Dedifferentiated amniotic fluid mesenchymal stem cell (primary cell): ENCODE measurements at regions not wholly inside any gene's neighbourhood (a gene's known extent, or its start where the extent isn't known, plus 50 kb on each side); places are given as distances from the start of the nearest gene placed in this dataset.
A peak's percentile ranks its signal among the peaks of the same experiment; 100 is the strongest.
"Not testable (repeated sequence)": the region's sequence is repeated elsewhere in the genome, so short reads cannot be mapped to it uniquely, and the experiment has no call there.

Source experiments
- DNase-seq: peaks from one replicate; pipeline ENCODE4 v3.0.0-alpha.2; 2016; ENCODE audit errors: extremely low spot score

DNA sequence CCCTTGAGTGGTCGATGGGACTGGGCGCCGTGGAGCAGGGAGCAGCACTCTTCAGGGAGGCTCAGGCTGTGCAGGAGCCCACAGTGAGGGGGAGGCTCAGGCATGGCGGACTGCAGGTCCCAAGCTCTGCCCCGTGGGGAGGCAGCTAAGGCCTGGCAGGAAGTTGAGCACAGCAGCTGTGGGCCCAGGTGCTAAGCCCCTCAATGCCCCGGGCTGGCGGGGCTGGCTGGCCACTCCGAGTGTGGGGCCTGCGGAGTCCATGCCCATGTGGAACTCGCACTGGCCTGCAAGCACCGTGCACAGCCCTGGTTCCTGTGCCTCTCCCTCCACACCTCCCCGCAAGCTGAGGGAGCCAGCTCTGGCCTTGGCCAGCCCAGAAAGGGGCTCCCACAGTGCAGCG is 948.4 kb upstream of the EYS start:
- DNase-seq = no peak

DNA sequence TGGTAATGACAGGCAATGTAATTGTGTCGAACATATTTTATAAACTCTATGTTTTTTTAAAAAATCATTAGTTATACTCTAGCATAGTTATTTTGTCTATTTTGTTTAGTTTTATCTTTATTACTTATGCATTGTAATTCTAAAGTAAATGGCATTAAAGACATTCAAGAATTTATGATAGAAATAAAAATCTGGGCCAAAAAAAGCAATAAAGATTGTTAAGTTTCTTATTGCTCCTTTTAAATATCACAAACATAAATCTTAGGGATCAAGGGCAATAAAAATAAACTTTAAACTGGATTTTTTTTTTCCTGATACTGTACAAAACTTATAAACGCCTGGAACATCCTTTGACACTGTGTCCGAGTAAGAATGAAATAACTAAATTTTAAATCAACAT is 931.5 kb upstream of the EYS start:
- no peak for DNase-seq

DNA sequence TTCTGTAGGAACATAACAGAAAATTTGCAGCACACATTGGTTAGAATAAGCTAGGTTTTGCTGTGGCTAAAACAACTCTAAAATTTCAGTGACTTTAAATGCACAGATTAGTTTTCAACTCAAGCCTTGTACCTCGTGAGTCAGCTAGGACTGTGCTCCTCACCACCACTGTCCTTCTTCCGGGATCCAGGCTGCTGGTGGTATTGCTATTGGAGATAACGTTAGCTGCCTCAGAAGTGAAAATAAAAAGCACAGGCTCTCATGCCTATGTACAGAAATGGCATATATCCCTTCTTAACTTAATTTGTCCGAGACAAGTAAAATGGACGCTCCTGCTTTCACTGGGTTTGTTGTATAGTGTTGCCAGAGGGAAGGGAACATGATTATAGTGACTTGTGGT is 931.1 kb upstream of the EYS start:
- no peak for DNase-seq

DNA sequence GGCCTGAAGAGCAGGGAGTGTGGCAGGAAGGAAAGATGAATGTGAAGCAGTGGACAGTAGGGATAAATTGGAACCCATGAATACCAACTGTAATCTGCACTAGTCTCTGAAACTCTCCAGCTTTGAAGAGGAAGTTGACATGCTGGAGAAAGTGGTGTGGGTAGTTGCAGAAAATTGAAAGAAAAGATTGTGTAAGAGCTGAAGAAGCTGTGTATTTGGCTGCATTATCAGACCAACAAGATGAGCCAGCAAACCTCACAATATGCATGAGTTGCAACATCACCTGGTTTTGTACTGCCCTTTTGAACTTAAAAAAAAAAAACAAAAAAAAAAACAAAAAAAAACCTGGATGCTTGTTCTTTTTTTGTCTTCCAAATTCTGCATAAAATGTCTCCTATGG is 921.9 kb upstream of the EYS start:
- DNase-seq = no peak

DNA sequence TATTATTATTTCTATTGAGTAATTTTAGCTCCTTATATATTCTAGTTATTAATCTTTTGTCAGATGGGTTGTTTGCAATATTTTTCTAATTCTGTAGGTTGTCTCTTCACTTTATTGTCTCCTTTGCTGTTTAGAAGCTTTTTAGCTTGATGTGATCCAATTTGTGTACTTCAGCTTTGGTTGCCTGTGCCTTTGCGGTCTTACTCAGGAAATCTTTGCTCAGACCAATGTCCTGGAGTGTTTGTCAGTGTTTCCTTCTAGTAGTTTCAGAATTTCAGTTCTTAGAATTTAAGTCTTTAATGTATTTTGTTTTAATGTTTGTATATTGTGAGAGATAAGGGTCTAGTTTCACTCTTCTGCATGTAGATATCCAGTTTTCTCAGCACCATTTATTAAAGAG is 916.0 kb upstream of the EYS start:
- DNase-seq = no peak

DNA sequence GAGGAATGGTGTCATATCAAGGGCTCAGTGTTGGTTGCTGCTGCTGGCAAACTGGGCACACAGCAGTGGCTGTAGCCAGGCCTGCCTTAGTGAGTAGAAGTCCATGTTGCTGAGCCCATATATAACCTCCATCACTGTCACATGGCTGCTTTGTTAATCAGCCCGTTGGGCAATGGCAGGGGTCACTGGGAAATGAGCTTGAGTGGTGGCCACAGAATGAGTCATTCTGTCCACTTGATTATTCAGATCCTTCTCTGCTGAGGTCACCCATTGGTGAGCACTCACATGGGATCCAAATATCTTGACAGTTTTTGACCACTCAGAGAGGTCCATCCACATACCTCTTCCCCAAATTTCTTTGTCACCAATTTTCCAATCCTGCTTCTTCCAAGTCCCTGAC is 898.9 kb upstream of the EYS start:
- no peak for DNase-seq

DNA sequence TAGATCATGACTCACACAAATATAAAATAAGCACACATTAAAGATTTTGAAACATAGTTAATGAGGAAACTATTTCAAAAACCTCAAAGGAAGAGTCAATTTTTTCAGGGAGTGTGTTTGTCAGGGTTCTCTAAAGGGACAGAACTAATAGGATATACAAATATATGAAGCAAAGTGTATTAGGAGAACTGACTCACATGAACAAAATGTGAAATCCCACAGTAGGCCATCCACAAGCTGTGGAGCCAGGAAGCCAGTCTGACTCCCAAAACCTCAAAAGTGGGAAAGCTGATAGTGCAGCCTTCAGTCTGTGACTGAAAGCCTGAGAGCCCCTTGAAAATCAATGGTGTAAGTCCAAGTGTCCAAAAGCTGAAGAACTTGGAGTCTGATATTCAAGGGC is 898.0 kb upstream of the EYS start:
- no peak for DNase-seq

DNA sequence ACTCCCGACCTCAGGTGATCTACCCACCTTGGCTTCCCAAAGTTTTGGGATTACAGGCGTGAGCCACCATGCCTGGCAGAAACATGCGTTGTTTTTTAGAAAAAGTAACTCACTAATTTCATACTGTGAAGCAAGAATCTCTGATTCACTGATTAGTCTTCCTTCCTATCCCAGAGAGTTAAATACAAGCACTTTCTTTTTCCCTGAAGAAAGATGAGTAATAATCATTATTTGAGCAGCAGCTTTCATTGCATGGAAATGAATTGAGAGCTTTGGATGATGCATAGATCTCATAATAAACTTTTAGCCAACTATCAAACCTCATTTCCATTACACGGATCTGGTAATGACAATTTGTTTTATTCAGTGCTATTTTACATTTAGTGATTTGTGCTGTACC is 892.5 kb upstream of the EYS start:
- DNase-seq = no peak

DNA sequence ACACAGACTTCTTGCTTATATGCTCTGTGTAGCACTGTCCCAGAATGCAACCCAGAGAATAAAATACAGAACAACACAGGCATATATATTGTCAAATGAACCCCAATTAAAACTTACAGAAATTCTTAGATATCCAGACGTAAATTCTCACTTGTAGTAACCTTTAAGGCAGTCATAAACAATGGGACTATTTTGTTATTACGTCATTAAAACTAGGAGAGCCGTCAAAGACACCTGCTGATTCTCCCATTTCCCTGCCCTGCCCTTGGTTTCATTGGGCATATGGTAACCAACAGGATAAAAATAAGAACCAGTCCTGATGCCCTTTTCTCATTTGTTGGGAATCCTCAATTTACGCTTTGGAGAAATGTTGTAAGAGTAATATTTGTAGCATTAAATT is 871.3 kb upstream of the EYS start:
- no peak for DNase-seq

DNA sequence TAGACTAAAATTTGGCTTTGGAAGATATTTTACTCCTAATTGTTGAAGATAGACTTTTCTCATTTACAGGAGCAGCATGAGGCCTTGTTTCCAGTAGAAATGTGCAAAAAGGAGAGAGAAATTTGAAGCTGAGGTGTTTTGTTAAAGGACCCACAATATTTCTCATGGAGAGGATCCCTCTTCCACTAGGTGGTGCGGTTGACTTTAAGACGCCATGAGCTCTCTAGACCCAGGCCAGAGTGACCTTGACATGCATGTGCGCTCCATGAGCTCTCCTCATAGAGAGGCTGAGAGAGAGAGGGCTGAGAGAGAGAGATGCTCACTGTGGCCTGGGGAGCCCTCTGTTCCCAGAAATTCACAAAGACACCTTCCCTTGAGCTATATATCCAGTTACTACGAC is 861.2 kb upstream of the EYS start:
- DNase-seq = no peak

DNA sequence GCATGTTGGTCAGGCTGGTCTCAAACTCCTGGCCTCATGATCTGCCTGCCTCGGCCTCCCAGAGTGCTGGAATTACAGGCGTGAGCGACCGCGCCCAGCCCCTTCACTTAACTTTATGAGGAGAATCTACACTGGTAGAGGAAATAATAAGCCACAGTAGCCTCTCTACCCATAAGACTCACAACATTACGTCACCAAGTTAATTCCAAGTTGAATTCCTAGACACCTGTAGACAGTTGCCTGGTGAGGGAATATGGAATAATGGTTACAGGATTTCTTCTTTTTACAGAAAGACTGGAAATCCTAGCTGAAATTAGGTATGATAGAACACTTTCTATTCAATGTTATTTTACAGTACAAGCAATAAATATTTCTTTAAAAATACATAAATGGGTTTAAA is 854.5 kb upstream of the EYS start:
- no peak for DNase-seq

DNA sequence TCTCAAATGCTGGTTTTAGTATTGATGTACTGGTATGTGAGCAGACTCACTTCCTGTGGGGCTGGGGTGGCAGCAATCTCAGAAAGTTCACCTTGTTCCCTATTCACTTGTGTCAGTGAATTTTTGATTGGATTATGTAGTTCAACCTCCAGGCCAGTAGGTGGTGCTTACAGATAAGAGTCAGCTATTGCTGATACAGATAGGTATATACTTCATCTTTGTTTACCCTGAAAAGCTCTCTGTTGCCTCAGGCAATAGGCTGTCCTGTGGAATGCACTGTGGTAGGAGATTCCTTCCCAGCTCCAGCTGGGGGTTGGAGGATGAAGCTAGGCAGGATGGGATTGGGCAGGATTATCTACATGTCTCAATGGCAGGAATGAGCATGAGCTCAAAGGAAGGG is 851.2 kb upstream of the EYS start:
- DNase-seq = no peak

DNA sequence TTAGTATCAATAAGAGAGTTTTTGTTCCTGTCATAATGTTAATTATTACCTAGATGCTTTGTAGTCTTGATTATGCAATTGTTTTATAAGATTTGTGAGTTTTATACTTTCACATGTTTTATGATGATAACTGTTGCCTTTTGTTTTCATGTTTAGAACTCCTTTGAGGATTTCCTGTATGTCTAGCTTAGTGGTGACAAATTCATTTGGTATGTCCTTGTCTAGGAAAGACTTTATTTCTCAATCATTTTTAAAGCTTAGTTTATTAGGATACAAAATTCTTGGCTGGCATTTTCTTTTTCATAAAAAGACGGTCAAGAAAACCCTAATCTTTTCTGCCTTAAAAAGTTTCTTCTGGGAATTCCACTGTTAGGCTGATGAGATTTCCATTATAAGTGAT is 849.9 kb upstream of the EYS start:
- no peak for DNase-seq

DNA sequence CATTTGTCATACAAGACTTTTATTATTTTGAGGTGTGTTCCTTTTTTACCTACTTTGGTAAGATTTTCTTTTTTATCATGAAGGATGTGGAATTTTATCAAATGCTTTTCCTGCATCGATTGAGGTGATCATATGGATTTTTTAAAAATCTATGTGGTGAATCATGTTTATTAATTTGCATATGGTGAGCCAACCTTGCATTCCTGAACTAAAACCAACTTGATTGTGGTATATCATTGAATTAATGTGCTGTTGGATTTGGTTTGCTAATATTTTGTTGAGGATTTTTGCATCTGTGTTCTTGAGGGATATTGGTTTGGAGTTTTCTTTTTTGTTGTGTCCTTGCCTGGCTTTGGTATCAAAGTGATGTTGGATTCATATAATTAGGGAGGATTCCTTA is 848.1 kb upstream of the EYS start:
- no peak for DNase-seq

DNA sequence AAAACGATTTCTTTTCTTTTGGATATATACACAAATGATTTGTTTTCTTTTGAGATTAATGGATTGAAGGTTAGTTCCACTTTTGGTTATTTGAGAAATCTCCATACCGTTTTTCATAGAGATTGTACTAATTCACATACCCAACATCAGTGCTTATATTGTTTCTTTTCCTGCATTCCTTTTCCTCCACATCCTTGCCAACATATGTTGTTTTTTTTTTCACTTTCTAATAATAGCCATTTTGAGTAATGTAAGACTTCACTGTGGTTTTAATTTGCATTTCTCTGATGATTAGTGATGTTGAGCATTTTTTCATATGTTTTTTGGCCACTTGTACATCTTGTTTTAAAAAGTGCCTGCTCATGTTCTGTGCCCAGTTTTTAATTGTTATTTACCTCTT is 846.4 kb upstream of the EYS start:
- no peak for DNase-seq

DNA sequence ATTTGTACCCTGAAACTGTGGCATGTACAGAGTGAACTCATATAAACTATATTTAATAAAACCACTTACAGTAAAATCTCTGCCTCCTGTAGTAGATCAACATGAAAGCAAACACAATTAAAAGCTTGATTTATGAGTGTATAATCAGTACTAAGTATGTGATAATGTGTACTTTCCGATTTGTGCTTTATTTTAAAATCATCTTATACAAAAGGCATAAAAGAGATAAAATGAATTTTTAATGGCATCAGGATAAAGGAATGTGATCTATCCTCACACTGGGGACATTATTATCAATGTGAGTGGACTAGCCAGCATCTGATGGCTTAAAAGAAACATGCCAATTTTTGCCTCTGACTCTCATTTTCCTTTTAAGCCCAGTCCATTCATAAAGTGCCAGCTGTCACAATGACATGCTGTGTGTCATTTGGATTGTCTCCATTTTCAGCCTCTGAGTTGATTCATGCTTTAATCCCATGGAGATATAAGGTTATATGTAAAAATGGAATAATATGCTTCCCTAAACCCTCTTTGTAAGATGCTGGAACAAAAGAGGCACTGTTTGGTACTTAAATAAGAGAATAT is 831.6 kb upstream of the EYS start:
- no peak for DNase-seq

DNA sequence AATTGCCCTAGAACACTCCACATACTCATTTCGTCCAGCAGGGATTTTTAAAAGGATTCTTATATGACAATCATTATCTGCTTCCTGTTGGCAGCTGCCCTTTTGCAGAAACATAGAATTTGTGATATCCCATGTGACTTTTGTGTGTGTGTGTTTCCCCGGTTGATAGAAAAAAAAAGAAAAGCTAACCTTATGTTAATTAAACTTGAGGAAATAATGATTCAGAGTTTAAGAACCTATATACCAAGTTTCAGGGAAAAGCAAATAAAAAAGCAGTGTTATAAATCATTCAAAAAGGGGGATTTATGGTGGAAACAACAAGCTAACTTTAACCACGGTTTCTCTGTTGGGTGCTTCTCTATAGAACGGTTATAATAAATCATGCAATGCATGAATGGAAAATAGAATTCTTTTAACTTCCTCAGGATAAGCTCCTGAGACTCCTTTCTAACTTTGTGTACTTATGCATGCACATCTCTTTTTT is 826.9 kb upstream of the EYS start:
- no peak for DNase-seq

DNA sequence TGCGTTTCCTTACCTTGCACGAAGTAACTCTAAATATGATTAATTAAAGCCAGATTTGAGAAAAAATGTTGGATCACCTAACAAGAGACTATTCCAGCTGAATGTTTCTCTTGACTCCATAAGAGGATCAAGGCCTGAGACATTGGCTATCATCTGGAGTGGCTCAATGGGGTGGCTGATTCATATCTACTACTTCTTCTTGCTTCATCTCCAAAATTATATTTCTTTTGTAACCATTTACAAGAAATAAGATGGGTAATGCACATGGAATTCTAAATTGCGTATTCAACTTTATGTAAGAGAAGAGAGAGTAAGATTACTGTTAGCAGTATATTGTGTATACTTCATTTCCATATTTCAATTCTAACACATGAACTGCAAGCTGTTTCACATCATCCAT is 819.0 kb upstream of the EYS start:
- DNase-seq = no peak

DNA sequence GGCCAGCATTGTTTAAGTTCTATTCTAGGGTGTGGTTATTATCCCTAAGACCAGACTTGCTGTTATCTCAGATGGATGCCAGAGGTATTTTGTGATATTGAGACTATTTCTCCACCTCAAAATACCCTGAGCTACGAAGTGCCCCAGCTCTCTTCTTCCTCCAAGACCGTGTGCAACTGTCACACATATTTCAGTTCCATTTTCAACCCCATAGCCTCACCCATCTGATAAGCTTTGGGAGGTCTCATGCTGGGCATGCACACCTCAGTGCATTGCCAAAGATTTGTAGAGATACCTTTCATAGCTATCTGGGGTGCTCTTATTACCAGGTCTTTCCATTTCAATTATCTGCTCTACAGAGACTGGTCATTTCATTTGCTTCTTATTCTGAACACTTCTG is 815.8 kb upstream of the EYS start:
- no peak for DNase-seq

DNA sequence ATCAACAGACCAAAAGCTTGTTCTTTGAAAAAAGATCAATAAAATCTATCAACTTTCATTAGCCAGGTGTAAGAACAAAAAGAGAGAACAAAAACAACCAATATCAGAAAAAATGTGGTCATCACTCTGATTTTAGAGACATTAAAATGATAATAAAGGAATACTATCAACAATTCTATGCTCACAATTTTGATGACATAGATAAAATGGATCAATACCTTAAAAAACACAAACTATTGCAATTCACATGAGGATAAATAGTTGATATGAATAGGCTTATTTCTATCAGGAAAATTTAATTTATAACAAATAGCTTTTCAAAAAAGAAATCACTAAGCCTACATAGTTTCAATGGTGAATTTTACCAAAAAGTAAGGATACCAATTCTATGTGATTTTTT is 809.4 kb upstream of the EYS start:
- no peak for DNase-seq

DNA sequence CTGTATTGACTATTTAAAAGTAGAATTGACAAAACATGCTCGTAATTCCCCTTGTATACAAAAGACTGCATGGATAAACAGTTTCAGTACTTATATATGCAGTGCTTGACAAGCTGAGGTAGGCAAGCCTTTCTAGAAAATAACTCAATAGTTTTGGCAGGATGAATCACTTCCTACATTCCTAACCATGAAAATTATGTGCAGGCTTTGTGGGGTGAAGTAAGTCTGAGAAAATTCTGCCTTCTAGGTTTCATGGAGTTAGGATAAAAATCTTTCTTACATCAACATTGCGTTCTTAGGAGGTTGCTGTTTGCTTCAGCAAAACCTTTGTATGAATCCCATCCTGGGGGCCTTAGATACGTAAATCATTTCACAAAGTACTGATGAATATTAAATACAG is 801.4 kb upstream of the EYS start:
- peak; percentile 50 for DNase-seq

DNA sequence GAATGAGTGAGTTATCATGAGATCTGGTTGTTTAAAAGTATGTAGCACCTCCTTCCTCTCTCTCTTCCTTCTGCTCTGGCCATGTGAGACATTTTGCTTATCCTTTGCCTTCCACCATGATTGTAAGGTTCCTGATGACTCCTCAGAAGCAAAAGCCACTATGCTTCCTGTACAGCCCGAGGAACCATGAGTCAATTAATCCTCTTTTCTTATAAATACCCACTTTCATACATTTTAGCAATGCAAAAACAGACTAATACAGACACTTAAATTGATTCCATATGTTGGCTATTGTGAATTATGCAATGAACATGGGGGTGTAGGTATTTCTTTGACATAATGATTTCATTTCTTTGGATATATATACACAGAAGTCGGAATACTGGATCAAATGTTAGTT is 792.8 kb upstream of the EYS start:
- DNase-seq = no peak

DNA sequence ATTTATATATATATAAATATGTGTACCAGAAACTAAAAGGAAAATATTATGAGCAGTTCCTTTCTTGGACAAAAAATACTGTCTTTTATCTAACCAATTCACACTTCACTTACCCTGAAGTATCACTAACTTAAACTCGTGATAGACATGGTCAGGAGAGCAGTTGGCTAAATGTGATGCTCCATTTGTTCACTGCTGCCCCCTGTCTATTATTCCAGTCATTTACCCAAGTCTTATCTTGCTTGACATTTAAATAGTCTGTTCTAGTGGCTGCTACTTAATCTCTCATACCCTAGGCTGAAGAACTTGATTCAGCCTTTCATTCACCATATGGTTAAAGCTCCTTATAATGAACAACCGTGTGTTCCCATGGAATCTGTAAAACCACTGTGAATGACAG is 789.6 kb upstream of the EYS start:
- DNase-seq = no peak

DNA sequence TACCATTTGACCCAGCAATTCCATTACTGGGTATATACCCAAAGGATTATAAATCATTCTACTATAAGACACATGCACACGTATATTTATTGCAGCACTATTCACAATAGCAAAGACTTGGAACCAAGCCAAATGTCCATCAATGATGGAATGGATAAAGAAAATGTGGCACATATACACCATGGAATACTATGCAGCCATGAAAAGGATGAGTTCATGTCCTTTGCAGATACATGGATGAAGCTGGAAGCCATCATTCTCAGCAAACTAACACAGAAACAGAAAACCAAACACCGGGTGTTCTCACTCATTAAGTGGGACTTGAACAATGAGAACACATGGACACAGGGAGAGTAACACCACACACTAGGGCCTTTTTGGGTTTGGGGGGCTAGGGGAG is 787.6 kb upstream of the EYS start:
- DNase-seq = not testable (repeated sequence)
